HG02642 (cell line): ENCODE measurements at regions not wholly inside any gene's neighbourhood (a gene's known extent, or its start where the extent isn't known, plus 50 kb on each side); places are given as distances from the start of the nearest gene placed in this dataset.

ENCODE experiments used
- ATAC-seq: cut with Tn5 transposase; IDR thresholded peaks from one replicate; pipeline ENCODE4 v1.9.1; 2021; ENCODE audit warnings: mild to moderate bottlenecking; ENCODE audit not compliant: unreplicated experiment, poor library complexity

- no peak for ATAC-seq
Observed at GRCh38 chrX:69307756-69308155, 142.5 kb upstream of the PJA1 start.

DNA sequence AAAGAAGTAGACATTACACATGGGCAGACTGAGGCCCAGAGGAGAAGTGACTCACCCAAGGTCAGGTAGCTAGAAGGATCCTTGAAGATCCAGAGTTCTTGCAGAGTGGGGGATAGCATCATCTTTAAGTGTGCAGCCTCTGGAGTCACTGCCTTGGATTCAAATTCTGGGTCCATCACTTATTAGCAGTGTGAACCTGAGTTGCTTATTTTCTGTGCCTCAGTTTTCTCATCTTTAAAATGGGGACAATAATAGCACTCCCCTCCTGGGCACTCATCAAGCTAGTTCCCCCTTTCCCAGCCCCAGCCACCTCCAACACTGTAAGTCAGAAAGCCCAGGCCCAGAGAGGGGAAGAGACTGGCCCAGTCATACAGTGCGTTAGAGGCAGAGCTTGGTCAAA is 141.8 kb upstream of the PJA1 start:
- ATAC-seq: no peak

DNA sequence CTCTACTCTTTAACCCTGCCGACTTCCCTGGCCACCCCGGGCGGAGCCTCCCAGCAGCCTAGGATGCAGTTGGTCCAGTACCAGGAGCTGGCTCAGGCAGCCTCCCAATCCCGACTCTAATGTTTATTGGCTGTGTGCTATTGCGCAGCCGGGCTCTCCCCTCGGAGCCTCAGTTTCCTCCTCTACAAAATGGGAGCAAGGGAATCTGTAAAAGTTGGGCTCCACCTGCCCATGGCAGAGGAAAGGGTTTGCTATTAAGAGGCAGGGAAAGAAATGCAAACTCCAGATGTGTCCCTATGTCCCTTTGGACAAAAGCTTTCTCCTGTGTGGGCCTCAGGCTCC is 140.8 kb upstream of the PJA1 start:
- no peak for ATAC-seq

- ATAC-seq: no peak
Observed at GRCh38 chrX:69305333-69306062, 140.2 kb upstream of the PJA1 start.

GRCh38 chrX:69303231-69303630 is 138.0 kb upstream of the PJA1 start:
- no peak for ATAC-seq

- no peak for ATAC-seq
Observed at GRCh38 chrX:69299951-69300714, 134.9 kb upstream of the PJA1 start.

GRCh38 chrX:69299285-69299684 is 134.0 kb upstream of the PJA1 start:
- ATAC-seq: no peak

GRCh38 chrX:69298466-69299140 is 133.3 kb upstream of the PJA1 start:
- no peak for ATAC-seq

DNA sequence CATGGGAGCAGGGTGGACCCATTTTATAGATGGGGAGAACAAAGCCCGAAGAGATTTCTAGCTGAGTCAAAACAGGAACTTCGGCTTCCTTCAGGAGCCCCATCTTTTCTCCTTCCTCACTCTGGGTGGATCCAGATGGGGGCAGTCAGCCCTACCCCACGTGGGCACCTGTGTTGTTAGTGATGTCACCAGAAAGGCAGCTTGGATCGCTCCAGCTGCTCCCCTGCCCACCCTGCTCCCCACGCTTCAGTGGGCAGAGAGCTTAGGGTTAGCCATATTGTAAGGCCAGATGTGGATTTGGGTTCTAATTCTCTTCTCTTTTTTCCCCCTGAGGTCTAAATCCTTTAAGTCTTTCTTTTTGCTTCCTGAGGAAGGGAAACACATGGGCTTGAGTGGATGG is 132.3 kb upstream of the PJA1 start:
- ATAC-seq: no peak

- ATAC-seq: no peak
Observed at GRCh38 chrX:69293776-69294601, 128.7 kb upstream of the PJA1 start.

DNA sequence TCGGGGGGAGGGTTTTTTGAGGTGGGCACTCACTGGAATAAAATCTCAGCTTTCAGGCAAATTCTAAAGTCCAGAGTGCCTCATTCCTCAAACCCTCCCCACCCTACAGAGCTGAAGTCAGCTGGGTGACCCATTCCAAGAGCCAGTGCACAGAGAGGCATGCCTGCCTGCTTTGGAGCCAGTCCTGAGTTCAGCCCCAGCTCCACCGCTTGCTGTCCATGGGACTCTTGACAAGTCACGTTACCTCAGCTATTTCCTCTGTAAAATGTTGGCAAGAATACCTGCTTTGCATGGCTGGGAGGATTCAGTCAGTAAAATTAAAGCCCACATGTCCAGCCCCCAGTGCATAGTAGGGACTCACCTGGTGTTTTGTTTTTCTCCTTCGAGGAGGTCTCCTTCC is 125.9 kb upstream of the PJA1 start:
- no peak for ATAC-seq

DNA sequence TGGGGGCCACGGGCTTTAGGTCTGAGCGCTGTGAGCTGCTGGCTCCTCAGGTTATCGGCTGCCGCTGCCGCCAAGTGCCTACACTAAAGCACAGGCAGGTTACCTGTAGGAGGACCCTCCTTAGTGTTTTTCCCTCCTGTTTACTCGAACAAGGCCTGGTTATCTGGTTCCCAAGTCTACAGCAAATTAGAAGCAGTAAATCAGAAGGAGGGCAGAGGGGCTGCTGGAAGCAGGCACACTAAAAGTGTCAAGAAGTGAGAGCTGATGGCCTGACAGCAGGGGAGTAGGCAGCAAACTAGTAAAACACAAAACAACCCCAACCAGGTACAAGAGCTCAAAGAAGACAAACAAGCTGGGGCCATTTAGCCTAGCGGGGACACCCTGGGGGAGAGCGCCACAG is 125.0 kb upstream of the PJA1 start:
- no peak for ATAC-seq

DNA sequence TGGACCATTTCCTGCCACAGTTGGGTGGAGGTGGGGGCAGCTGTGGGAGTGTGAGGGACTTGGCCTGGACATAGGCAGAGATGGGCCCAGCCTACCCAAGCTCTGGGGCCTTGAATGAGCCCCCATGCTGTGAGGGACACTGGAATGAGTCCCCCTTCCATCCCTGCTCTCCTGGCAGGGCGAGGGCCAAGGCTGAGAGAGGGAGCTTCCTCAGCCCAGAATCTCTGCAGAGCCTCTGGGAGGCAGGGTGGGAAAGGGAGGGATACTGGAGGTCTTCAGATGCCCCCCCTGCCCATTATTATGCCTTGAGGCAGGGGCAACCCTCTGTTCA is 124.5 kb upstream of the PJA1 start:
- no peak for ATAC-seq

DNA sequence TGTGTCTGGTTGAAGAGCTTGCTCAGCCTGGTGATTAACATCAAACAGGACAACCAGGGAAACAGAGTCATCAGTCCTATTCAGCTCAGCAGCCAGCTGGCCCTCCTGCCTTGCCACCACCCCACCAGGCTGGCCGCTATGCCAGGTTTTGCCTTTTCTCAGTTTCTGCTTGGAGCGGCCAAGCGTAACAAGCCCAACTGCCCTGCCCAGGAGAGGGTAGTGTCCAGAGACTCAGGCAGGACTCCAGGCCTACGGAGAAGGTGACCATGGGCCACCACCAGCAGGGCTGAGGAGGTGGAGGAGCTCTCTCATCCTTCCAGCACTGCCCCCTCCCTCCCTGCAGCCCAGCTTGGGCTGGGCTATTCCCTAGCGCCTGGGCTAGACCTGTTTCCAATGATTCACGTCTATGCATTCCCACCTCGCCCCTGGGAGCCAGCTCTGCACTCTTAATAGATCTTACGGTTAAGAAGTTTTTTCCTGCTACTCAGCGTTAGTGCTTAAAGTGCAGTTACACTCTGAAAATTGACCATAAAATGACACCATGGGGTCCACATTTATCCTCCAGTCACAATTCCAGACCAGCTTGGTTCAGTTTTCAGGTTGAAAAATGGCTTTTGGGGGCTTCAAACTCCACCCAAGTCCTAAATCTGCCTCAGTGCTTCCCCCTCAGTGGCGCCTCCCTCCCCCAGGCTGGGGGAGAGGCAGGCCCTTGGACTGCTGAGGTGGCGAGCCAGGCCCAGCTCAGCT is 124.0 kb upstream of the PJA1 start:
- no peak for ATAC-seq

GRCh38 chrX:69287095-69287494 is 121.8 kb upstream of the PJA1 start:
- no peak for ATAC-seq

DNA sequence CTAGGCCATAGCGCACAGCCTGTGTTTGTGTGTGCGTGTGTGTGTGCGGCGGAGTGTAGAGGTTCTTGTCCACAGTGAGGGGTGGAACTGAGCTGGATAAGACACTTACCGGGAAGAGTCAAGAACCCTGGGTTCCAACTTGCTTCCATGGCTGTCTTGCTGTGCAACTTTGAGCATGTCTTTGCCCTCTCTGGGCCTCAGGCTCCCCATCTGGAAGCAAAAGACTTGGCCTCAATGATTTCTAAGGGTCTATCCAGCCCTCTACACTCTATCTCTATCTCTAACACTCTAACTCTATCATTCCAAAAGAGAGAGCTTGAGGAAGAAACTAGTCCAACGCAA is 121.3 kb upstream of the PJA1 start:
- ATAC-seq: no peak

- ATAC-seq: no peak
Observed at GRCh38 chrX:69285881-69286564, 120.8 kb upstream of the PJA1 start.

- no peak for ATAC-seq
Observed at GRCh38 chrX:69285401-69285877, 120.2 kb upstream of the PJA1 start.

DNA sequence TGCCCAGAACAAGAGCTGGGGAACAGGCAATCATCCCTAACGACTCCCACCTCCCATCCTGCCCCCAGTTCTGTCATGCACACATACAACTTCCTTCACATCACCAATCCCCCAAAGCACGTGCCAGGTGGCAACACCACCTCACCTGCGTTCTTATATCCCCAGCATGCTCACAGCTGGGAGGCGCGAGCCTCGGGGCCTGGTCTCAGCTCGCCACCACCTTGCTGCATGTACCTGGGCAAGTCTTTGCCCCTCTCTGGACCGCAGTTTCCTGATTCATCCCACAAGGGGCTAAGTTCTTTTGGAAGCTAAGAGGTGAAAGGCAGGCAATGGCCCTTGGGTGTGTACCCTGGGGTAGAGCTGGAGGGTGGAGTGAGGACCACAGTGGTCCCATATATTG is 119.2 kb upstream of the PJA1 start:
- no peak for ATAC-seq
